ENCODE measurements at regions not wholly inside any gene's neighbourhood (a gene's known extent, or its start where the extent isn't known, plus 50 kb on each side); places are given as distances from the start of the nearest gene placed in this dataset.

DNA sequence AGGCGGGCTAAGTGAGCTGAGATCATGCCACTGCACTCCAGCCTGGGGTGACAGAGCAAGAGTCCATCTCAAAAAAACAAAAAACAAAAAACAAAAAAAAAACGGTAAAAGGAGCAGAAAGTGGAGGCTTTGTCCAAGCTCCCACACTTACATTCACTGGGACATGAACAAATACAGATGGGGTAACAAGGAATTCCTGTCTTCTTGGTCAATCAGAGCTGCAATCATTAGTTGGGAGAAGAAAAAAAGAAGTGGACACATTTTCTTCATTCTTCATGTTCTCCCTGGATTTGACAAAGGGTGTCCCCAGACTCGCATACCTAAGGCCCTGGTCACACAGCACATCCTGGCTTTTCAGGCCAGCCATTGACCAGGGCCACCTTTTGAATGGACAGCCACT is 124.6 kb downstream of the SOCS6 start:
- TF ChIP-seq, protein P1, sequence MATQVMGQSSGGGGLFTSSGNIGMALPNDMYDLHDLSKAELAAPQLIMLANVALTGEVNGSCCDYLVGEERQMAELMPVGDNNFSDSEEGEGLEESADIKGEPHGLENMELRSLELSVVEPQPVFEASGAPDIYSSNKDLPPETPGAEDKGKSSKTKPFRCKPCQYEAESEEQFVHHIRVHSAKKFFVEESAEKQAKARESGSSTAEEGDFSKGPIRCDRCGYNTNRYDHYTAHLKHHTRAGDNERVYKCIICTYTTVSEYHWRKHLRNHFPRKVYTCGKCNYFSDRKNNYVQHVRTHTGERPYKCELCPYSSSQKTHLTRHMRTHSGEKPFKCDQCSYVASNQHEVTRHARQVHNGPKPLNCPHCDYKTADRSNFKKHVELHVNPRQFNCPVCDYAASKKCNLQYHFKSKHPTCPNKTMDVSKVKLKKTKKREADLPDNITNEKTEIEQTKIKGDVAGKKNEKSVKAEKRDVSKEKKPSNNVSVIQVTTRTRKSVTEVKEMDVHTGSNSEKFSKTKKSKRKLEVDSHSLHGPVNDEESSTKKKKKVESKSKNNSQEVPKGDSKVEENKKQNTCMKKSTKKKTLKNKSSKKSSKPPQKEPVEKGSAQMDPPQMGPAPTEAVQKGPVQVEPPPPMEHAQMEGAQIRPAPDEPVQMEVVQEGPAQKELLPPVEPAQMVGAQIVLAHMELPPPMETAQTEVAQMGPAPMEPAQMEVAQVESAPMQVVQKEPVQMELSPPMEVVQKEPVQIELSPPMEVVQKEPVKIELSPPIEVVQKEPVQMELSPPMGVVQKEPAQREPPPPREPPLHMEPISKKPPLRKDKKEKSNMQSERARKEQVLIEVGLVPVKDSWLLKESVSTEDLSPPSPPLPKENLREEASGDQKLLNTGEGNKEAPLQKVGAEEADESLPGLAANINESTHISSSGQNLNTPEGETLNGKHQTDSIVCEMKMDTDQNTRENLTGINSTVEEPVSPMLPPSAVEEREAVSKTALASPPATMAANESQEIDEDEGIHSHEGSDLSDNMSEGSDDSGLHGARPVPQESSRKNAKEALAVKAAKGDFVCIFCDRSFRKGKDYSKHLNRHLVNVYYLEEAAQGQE (IDR thresholded peaks at IDR 0.05; ENCODE audit: insufficient read depth in 1 of 2, low read depth in 2 of 2, low read length in 2 of 2) = no peak
- no peak for TF ChIP-seq POLR2AphosphoS5 (IDR thresholded peaks at IDR 0.05; ENCODE audit: low read depth, low read length)

Measured in PFSK-1 (cell line).